ENCODE measurements at regions not wholly inside any gene's neighbourhood (a gene's known extent, or its start where the extent isn't known, plus 50 kb on each side); places are given as distances from the start of the nearest gene placed in this dataset.
"Not testable (repeated sequence)": the region's sequence is repeated elsewhere in the genome, so short reads cannot be mapped to it uniquely, and the experiment has no call there.

GRCh38 chr3:75840160-75840559, 54.8 kb upstream of the ZNF717 start:
- not testable (repeated sequence) for TF ChIP-seq POLR2AphosphoS5, POLR2A, TAF1, SPI1 (IDR thresholded peaks at IDR 0.05; ENCODE audit: low read depth, low read length)
